D341Med (cell line): ENCODE measurements at regions not wholly inside any gene's neighbourhood (a gene's known extent, or its start where the extent isn't known, plus 50 kb on each side); places are given as distances from the start of the nearest gene placed in this dataset.

Experiments used
- DNase-seq: peaks from one replicate; pipeline ENCODE4 v3.0.0; 2012; ENCODE audit warnings: low spot score

- DNase-seq, result no peak
Measured at GRCh38 chrX:68894513-68895340, 65.9 kb downstream of the EFNB1 start.

DNA sequence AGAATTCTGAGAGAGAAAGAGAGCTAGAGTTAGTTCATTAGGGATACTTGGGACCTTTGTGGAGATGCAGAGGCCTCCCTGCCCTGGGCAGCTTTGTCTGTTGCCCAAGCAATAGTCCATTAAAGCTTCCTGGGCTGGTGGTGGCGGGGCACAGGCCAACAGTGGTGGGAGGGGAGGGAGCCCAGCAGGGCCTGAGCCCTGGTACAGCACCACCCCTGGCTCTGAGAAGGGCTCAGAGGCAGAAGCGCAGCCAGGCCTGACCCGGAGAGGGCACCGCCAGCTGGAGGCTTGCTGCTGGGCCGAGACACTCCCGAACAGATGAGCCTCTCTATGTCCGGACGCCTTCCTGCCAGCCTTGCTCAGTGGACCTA lies 65.3 kb downstream of the EFNB1 start:
- DNase-seq, result no peak

DNA sequence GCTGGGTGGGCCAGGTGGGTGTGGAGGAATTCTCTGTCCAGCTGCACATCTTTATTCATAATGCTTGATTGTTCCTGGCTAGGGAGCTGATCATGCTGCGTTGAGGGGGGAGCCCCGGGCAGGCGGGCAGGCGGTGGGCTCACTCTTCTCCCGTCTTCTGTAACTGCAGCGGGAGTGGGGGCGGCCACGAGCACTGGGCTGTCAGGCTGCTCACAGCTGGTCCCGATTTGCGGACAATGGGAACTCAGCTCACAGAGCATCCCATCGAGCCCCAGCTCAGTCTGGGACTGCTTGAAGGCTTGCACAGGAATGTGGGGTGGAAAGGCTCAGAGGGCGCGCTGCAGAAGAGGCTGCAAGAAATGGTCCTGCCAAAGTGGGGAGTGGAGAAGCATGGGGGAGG lies 63.8 kb downstream of the EFNB1 start:
- no peak for DNase-seq

DNA sequence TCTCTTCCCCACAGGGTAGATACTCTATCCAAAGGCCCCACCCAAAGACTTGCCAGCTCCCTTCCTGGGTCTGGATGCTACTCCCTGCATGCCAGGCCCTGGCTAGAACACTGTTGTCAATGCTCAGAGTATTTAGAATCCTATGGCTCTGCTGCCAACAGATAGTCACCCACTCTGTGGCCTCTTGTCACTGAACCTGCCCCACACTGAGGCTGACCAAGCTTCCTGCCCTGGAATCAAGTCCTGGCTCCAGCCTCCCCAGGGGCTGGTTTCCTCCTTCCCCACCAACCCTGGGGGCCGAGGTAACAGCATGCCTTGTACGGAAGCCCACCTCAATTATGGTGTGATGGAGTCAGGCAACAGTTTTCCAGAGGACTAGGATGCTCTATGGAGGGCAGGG lies 63.3 kb downstream of the EFNB1 start:
- no peak for DNase-seq
